ENCODE measurements at regions not wholly inside any gene's neighbourhood (a gene's known extent, or its start where the extent isn't known, plus 50 kb on each side); places are given as distances from the start of the nearest gene placed in this dataset.

GRCh38 chr7:50204581-50204980, 99.9 kb upstream of the IKZF1 start:
- TF ChIP-seq, protein P1, sequence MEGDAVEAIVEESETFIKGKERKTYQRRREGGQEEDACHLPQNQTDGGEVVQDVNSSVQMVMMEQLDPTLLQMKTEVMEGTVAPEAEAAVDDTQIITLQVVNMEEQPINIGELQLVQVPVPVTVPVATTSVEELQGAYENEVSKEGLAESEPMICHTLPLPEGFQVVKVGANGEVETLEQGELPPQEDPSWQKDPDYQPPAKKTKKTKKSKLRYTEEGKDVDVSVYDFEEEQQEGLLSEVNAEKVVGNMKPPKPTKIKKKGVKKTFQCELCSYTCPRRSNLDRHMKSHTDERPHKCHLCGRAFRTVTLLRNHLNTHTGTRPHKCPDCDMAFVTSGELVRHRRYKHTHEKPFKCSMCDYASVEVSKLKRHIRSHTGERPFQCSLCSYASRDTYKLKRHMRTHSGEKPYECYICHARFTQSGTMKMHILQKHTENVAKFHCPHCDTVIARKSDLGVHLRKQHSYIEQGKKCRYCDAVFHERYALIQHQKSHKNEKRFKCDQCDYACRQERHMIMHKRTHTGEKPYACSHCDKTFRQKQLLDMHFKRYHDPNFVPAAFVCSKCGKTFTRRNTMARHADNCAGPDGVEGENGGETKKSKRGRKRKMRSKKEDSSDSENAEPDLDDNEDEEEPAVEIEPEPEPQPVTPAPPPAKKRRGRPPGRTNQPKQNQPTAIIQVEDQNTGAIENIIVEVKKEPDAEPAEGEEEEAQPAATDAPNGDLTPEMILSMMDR (IDR thresholded peaks at IDR 0.05) = no peak
- no peak for TF ChIP-seq POLR2A (IDR thresholded peaks at IDR 0.05)
- DNase-seq = no peak
- Histone ChIP-seq H3K36me3 (no peaks in the 10 kb centered on the region), H3K27me3 (no peaks in the 10 kb centered on the region), H3K4me1 (no peaks in the 10 kb centered on the region), H3K4me3 (no peak overlapping the region), H3K9me3 (no peaks in the 10 kb centered on the region), H3K27ac (peak overlapping the region in 1 of 4 donors; percentile 34)

- no peaks in the 10 kb centered on the region for H3K9me3 ChIP-seq
- TF ChIP-seq POLR2A (IDR thresholded peaks at IDR 0.05) = no peak
- TF ChIP-seq, protein P1 (IDR thresholded peaks at IDR 0.05) = no peak
- H3K27ac ChIP-seq = no peak overlapping the region
- H3K27me3 ChIP-seq = no peaks in the 10 kb centered on the region
- no peak overlapping the region for H3K4me3 ChIP-seq
- H3K4me1 ChIP-seq = no peaks in the 10 kb centered on the region
- H3K36me3 ChIP-seq = no peaks in the 10 kb centered on the region
- no peak for DNase-seq
Measured at GRCh38 chr7:50203521-50203920, 101.0 kb upstream of the IKZF1 start.

DNA sequence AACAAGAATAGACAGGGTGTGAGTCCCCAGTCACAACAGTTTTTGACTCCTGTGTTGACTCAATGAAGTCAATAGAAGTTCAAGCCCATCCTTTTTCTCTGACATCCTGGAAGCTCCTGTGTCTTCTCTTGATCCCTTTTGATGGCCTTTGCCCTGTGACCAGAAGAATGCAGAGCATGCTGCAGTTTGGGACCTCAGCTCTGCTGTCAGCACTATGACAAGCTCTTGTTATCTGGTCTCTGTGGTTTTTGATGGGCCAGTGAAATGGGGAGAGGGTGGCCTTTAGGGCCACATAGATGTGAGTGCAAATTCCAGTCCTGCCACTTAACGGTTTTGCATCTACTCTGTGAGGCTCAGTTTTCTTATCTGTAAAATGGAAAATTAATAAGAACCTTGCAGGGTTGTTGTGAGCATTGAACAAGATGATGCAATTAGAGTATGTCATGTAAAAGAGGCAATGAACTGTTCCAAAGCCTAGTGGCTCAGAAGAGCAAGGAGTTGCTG, 102.4 kb upstream of the IKZF1 start:
- no peak for DNase-seq
- Histone ChIP-seq H3K27ac (no peak overlapping the region), H3K4me3 (no peak overlapping the region), H3K36me3 (no peaks in the 10 kb centered on the region), H3K9me3 (no peaks in the 10 kb centered on the region), H3K27me3 (no peaks in the 10 kb centered on the region), H3K4me1 (no peaks in the 10 kb centered on the region)
- TF ChIP-seq POLR2A (IDR thresholded peaks at IDR 0.05) = no peak
- TF ChIP-seq, protein P1 (IDR thresholded peaks at IDR 0.05) = no peak

DNA sequence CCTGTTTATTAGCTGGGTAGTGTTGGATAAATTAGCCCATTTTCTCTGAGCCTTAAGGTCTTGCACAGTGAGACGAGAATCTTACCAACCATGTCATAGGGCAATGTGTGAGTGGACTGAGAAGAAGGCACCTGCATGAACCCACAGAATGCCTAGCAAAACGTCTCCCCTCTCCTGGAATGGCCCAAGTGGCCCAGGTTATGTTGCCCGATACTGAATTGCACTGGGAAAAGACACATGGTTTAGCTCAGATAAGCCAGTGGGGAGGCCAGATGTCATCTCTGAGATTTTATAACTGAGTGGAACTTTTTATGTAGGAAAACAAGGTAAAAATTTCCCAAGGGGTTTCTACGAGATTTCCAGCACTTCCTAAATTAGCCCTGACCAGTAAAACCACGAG, 104.7 kb upstream of the IKZF1 start:
- no peak for DNase-seq

DNA sequence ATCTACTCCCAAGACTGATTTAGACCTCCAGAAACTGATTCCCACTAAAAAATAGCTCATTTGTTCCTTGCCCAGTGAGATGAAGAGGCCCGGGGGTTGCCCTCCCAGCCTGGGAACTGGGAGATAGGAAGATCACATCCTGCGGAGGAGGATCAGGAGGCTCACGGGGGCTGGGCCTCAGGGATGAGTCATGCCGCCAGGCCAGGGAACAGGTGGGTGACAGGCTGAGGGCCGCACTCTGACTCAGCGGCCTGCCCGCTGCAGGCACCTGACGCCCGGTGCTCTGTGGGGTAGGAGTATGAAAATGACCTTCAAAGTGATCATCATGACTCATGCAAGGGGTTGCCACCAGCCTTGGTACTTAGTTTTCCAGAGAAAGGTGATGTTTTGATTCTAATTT, 104.5 kb upstream of the ZPBP start:
- DNase-seq = no peak
- H3K4me3 ChIP-seq = no peak overlapping the region
- TF ChIP-seq, protein P1 (IDR thresholded peaks at IDR 0.05) = no peak
- no peak for TF ChIP-seq POLR2A (IDR thresholded peaks at IDR 0.05)
- H3K36me3 ChIP-seq = no peaks in the 10 kb centered on the region
- H3K9me3 ChIP-seq = no peaks in the 10 kb centered on the region
- no peaks in the 10 kb centered on the region for H3K27me3 ChIP-seq
- no peaks in the 10 kb centered on the region for H3K4me1 ChIP-seq
- H3K27ac ChIP-seq = no peak overlapping the region

More for the DNA sequence above, 104.7 kb upstream of the IKZF1 start:
- TF ChIP-seq, protein P1 (IDR thresholded peaks at IDR 0.05) = no peak
- TF ChIP-seq POLR2A (IDR thresholded peaks at IDR 0.05) = no peak
- H3K4me1 ChIP-seq = no peaks in the 10 kb centered on the region
- no peaks in the 10 kb centered on the region for H3K27me3 ChIP-seq
- H3K9me3 ChIP-seq = no peaks in the 10 kb centered on the region
- H3K36me3 ChIP-seq = no peaks in the 10 kb centered on the region
- H3K27ac ChIP-seq = no peak overlapping the region
- H3K4me3 ChIP-seq = no peak overlapping the region

DNA sequence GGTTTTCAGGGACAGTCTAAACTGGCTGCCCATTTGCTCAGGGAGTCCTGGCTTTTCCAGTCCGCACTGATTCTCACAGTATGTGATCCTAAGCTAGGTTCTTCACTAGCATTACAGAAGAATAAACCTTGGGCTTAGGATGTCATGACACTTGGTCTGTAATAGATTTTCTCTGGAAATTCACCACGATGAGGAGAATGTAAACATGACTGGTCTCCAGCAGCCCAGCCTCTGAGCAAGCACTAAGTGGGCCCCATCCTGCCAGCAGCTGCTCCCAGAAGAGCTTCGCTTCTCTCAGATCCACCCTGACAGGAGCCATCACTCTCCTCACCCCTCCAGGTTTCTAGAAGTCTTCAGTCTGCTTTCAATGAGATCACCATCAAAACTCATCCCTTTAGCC, 103.7 kb upstream of the ZPBP start:
- no peak for DNase-seq
- H3K9me3 ChIP-seq = no peaks in the 10 kb centered on the region
- no peaks in the 10 kb centered on the region for H3K27me3 ChIP-seq
- no peak overlapping the region for H3K27ac ChIP-seq
- H3K4me3 ChIP-seq = no peak overlapping the region
- no peaks in the 10 kb centered on the region for H3K4me1 ChIP-seq
- TF ChIP-seq, protein P1 (IDR thresholded peaks at IDR 0.05) = no peak
- TF ChIP-seq POLR2A (IDR thresholded peaks at IDR 0.05) = no peak
- H3K36me3 ChIP-seq = no peaks in the 10 kb centered on the region
